Retinal pigment epithelial cell (primary cell): ENCODE measurements at regions not wholly inside any gene's neighbourhood (a gene's known extent, or its start where the extent isn't known, plus 50 kb on each side); places are given as distances from the start of the nearest gene placed in this dataset.
"Not testable (repeated sequence)": the region's sequence is repeated elsewhere in the genome, so short reads cannot be mapped to it uniquely, and the experiment has no call there.

Source experiments
- DNase-seq: peaks from one replicate; pipeline ENCODE4 v3.0.0-alpha.2; 2010; ENCODE audit warnings: low read depth
- H3K4me3 ChIP-seq: 2 replicates; pipeline ENCODE4 v1.5.1; 2011; ENCODE audit warnings: mild to moderate bottlenecking, low read length, control low read depth, moderate library complexity
- TF ChIP-seq, protein P1 (sequence below): conservative IDR thresholded peaks from 2 replicates; pipeline ENCODE4 v1.5.1; 2011; ENCODE audit warnings: low read depth, low read length, control low read depth, inconsistent platforms

GRCh38 chr12:18886962-18887361 lies 149.0 kb downstream of the CAPZA3 start:
- H3K4me3 ChIP-seq = no peak overlapping the region
- TF ChIP-seq, protein P1, sequence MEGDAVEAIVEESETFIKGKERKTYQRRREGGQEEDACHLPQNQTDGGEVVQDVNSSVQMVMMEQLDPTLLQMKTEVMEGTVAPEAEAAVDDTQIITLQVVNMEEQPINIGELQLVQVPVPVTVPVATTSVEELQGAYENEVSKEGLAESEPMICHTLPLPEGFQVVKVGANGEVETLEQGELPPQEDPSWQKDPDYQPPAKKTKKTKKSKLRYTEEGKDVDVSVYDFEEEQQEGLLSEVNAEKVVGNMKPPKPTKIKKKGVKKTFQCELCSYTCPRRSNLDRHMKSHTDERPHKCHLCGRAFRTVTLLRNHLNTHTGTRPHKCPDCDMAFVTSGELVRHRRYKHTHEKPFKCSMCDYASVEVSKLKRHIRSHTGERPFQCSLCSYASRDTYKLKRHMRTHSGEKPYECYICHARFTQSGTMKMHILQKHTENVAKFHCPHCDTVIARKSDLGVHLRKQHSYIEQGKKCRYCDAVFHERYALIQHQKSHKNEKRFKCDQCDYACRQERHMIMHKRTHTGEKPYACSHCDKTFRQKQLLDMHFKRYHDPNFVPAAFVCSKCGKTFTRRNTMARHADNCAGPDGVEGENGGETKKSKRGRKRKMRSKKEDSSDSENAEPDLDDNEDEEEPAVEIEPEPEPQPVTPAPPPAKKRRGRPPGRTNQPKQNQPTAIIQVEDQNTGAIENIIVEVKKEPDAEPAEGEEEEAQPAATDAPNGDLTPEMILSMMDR = no peak
- DNase-seq = no peak

DNA sequence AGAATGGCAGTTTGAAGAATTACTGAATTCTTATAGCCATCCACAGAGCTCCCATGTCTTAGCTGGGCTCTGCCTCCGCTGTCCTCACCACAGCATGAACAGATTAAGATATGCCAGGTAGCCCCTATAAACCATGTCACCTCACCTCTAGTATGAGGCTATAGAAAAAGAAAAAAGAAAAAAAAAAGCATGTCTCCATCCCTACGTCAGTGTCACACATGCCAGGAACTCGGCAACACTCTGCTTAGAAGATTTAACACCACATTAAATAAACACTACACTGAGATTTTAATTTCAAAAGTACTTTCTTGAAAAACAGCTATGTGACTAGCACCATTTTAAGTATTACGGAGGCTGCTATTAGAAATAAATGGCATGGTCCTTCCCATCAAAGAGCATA lies 149.4 kb downstream of the CAPZA3 start:
- no peak for DNase-seq
- H3K4me3 ChIP-seq = no peak overlapping the region
- TF ChIP-seq, protein P1 = no peak

GRCh38 chr12:18888047-18888446 lies 150.1 kb downstream of the CAPZA3 start:
- TF ChIP-seq, protein P1 = no peak
- no peak for DNase-seq
- no peak overlapping the region for H3K4me3 ChIP-seq

DNA sequence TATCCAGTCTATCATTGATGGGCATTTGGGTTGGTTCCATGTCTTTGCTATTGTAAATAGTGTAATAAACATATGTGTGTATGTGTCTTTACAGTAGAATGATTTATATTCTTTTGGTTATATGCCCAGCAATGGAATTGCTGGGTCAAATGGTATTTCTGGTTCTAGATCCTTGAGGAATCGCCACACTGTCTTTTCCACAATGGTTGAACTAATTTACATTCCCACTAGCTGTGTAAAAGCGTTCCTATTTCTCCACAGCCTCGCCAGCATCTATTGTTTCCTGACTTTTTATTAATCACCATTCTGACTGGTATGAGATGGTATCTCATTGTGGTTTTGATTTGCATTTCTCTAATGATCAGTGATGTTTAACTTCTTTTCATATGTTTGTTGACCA lies 152.7 kb downstream of the CAPZA3 start:
- not testable (repeated sequence) for H3K4me3 ChIP-seq, DNase-seq

- no peak overlapping the region for H3K4me3 ChIP-seq
- TF ChIP-seq, protein P1 = no peak
- DNase-seq = no peak
Observed at GRCh38 chr12:18895540-18895939, 157.6 kb downstream of the CAPZA3 start.

- no peak overlapping the region for H3K4me3 ChIP-seq
- no peak for DNase-seq
- TF ChIP-seq, protein P1 = no peak
Observed at GRCh38 chr12:18895946-18896345, 158.0 kb downstream of the CAPZA3 start.

DNA sequence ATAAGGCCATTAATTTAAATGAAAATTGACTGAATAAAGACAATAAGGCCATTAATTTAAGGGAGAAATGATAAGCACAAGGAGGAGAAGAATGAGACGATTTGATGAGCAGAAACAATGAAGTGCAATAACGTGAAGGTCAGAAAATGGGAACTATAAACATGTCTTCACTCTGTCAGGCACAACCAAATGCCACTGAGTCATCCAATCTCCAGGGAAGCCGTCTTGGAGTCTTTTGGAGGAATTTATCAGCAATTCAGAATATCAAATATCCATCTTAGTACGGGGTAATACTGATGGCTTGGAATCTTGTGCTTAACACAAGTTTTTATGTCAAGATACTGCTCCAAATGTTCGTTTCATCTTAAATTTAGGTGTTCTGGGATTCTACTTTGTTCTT lies 159.9 kb downstream of the CAPZA3 start:
- TF ChIP-seq, protein P1 = no peak
- no peak overlapping the region for H3K4me3 ChIP-seq
- DNase-seq = no peak

DNA sequence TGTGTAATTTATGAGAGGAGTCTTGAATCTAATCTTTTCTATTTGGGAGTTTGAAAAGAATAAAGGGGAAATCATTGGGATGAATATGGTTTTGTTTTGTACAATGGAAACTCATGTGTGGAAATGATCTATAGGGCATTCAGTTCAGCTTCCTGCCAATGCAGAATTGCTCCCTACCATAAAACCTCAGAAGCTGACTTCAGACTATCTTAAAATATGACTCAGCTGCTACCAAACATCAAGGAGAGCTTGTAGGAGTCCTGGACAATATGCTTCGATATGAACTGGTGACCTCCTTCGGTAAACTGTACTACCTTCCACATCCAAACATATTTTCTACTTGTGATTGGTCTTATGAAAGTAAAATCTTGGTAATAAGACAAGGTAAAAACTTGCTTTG lies 160.6 kb downstream of the CAPZA3 start:
- H3K4me3 ChIP-seq = no peak overlapping the region
- DNase-seq = no peak
- TF ChIP-seq, protein P1 = no peak
